Activated CD8-positive, alpha-beta memory T cell treated with anti-CD3 and anti-CD28 coated beads for 1 hour (primary cell): ENCODE measurements at regions not wholly inside any gene's neighbourhood (a gene's known extent, or its start where the extent isn't known, plus 50 kb on each side); places are given as distances from the start of the nearest gene placed in this dataset.
"Not testable (repeated sequence)": the region's sequence is repeated elsewhere in the genome, so short reads cannot be mapped to it uniquely, and the experiment has no call there.

Experiments
- DNase-seq, 2 donors: peaks; one replicate each; pipeline ENCODE4 v3.0.0-alpha.2; 2020; ENCODE audit warnings: low read depth in 1 of 2; ENCODE audit errors: extremely low read depth in 1 of 2

- DNase-seq: no peak
Observed at GRCh38 chr5:39775797-39776365, 351.1 kb upstream of the DAB2 start.

GRCh38 chr5:39775086-39775796 lies 350.5 kb upstream of the DAB2 start:
- DNase-seq: no peak

GRCh38 chr5:39774605-39775004 lies 349.8 kb upstream of the DAB2 start:
- DNase-seq: no peak

GRCh38 chr5:39772307-39772706 lies 347.5 kb upstream of the DAB2 start:
- DNase-seq: no peak

GRCh38 chr5:39767916-39768315 lies 343.1 kb upstream of the DAB2 start:
- no peak for DNase-seq

- DNase-seq: no peak
Observed at GRCh38 chr5:39765366-39765765, 340.6 kb upstream of the DAB2 start.

GRCh38 chr5:39762761-39763160 lies 338.0 kb upstream of the DAB2 start:
- no peak for DNase-seq

GRCh38 chr5:39761199-39761950 lies 336.6 kb upstream of the DAB2 start:
- no peak for DNase-seq

GRCh38 chr5:39760385-39761198 lies 335.8 kb upstream of the DAB2 start:
- DNase-seq: no peak

- no peak for DNase-seq
Observed at GRCh38 chr5:39759701-39760100, 334.9 kb upstream of the DAB2 start.

GRCh38 chr5:39758426-39758825 lies 333.6 kb upstream of the DAB2 start:
- DNase-seq: no peak

GRCh38 chr5:39757131-39757530 lies 332.4 kb upstream of the DAB2 start:
- no peak for DNase-seq

- no peak for DNase-seq
Observed at GRCh38 chr5:39755986-39756385, 331.2 kb upstream of the DAB2 start.

- no peak for DNase-seq
Observed at GRCh38 chr5:39755452-39755851, 330.7 kb upstream of the DAB2 start.

- DNase-seq: not testable (repeated sequence)
Observed at GRCh38 chr5:39753747-39754146, 329.0 kb upstream of the DAB2 start.

GRCh38 chr5:39750661-39751060 lies 325.9 kb upstream of the DAB2 start:
- DNase-seq: no peak

GRCh38 chr5:39742916-39743315 lies 318.1 kb upstream of the DAB2 start:
- no peak for DNase-seq

- no peak for DNase-seq
Observed at GRCh38 chr5:39740404-39740803, 315.6 kb upstream of the DAB2 start.

GRCh38 chr5:39732166-39732565 lies 307.4 kb upstream of the DAB2 start:
- DNase-seq: no peak

- DNase-seq: no peak
Observed at GRCh38 chr5:39730699-39731098, 305.9 kb upstream of the DAB2 start.

GRCh38 chr5:39730006-39730405 lies 305.2 kb upstream of the DAB2 start:
- DNase-seq: no peak
